Psoas muscle (tissue), 7 donors: ENCODE measurements at regions not wholly inside any gene's neighbourhood (a gene's known extent, or its start where the extent isn't known, plus 50 kb on each side); places are given as distances from the start of the nearest gene placed in this dataset.

Experiments
- ATAC-seq, 4 donors: fragments of 200-7000 bp; cut with Tn5 transposase; one replicate each; pipeline ENCODE4 v1.9.1; 2020; ENCODE audit warnings: moderate library complexity in 3 of 4, mild to moderate bottlenecking in 2 of 4
- DNase-seq, 2 donors: peaks; one replicate each; pipeline ENCODE4 v3.0.0-alpha.2; 2020
- H3K27ac ChIP-seq: fragments of 200-600 bp; one replicate; pipeline ENCODE4 v1.8.0; 2022
- H3K27me3 ChIP-seq, 3 donors: fragments of 200-600 bp in 1 of 3; one replicate each; pipeline versions ENCODE4 v1.6.1 to v1.8.0; 2013 to 2022; ENCODE audit warnings: low read length in 2 of 3, mild to moderate bottlenecking in 2 of 3, moderate library complexity in 1 of 3; ENCODE audit not compliant: insufficient read depth in 3 of 3
- H3K36me3 ChIP-seq, 2 donors: fragments of 200-600 bp in 1 of 2; one replicate each; pipeline versions ENCODE4 v1.6.1 to v1.8.0; 2013 to 2022; ENCODE audit warnings: low read depth in 1 of 2, mild to moderate bottlenecking in 1 of 2, moderate library complexity in 1 of 2; ENCODE audit not compliant: insufficient read depth in 1 of 2
- H3K4me1 ChIP-seq: fragments of 200-600 bp; one replicate; pipeline ENCODE4 v1.8.0; 2022
- H3K4me3 ChIP-seq: fragments of 200-600 bp; one replicate; pipeline ENCODE4 v1.8.0; 2022; ENCODE audit warnings: mild to moderate bottlenecking
- H3K9me3 ChIP-seq: fragments of 200-600 bp; one replicate; pipeline ENCODE4 v1.8.0; 2022
- WGBS, 3 donors: extraction: QIAGEN DNeasy Blood & Tissue Kit; methylation state at CpG; one replicate each; pipeline versions ENCODE4 v1.1.6 to v1.1.7; 2013; 5-methylcytosine and 5-hydroxymethylcytosine counted together
- intact Hi-C, 2 donors: fragments of 100-400 bp; cut with DNase I; formaldehyde crosslinking; loops; one replicate each; pipeline versions ENCODE4 v1.11.0 to v1.14.2; 2022
- TF ChIP-seq, protein P1 (sequence below): fragments of 200-600 bp; IDR thresholded peaks from one replicate; pipeline ENCODE4 v1.8.0; 2022; ENCODE audit warnings: antibody characterized with exemption
- donor health status: healthy with polysubstance abuse.
- donor health status: DM: no; HTN: no; CAD: no; lungs with moderate emphysema.
- donor health status: Bipolar disorder and iron deficiency.
- donor health status: healthy.
- donor health status: DM: yes; HTN: yes; CAD: no.
- donor health status: DM: no; HTN: no; CAD: no.
- donor health status: DM: yes; HTN: yes; CAD: no.

DNA sequence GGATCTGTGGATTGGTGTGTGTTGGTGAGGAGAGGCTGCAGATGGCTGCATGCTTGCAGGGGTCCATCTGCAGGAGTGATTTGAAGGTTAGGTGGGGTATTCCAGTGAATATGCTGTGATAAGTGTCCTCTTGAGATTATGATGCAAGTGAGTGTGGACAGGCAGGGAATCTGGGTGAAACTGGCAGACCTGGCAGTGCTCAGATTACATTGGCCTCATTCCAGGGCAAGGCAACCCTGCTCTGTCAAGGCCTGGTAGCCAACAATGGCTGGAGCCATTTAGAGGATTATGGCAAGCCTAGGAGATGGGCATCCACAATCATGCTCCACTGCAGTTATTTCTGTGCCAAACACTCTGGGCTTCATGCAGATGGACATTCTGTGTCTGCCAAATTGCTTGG lies 113.9 kb downstream of the RTL3 start:
- ATAC-seq (no peak), DNase-seq (no peak)
- Histone ChIP-seq H3K9me3 (peaks cover 14% of the 10 kb centered on the region), H3K36me3 (no peaks in the 10 kb centered on the region), H3K4me1 (no peaks in the 10 kb centered on the region), H3K4me3 (no peak overlapping the region), H3K27me3 (peaks cover 0 to 6% (median 0%) of the 10 kb centered on the region in 3 donors), H3K27ac (no peak overlapping the region)
- TF ChIP-seq, protein P1, sequence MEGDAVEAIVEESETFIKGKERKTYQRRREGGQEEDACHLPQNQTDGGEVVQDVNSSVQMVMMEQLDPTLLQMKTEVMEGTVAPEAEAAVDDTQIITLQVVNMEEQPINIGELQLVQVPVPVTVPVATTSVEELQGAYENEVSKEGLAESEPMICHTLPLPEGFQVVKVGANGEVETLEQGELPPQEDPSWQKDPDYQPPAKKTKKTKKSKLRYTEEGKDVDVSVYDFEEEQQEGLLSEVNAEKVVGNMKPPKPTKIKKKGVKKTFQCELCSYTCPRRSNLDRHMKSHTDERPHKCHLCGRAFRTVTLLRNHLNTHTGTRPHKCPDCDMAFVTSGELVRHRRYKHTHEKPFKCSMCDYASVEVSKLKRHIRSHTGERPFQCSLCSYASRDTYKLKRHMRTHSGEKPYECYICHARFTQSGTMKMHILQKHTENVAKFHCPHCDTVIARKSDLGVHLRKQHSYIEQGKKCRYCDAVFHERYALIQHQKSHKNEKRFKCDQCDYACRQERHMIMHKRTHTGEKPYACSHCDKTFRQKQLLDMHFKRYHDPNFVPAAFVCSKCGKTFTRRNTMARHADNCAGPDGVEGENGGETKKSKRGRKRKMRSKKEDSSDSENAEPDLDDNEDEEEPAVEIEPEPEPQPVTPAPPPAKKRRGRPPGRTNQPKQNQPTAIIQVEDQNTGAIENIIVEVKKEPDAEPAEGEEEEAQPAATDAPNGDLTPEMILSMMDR: no peak
- intact Hi-C loops: no loop called here

DNA sequence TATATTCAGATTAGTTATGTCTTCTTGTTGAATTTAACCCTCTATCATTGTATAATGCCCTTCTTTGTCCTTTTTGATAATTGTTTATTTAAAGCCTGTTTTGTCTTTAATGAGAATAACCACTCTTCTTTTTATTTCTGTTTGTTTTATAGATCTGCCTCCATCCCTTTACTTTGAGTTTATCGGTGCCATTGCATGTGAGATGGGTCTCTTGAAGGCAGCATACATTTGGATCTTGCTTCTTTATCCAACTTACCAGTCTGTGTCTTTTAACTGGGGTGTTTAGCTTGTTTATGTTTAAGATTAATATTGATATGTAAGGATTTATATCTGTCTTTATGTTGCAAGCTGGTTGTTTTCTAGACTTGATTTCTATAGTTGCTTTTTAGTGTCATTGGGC lies 115.8 kb downstream of the RTL3 start:
- H3K27ac ChIP-seq: no peak overlapping the region
- H3K9me3 ChIP-seq: peaks cover 14% of the 10 kb centered on the region
- no peak overlapping the region for H3K4me3 ChIP-seq
- TF ChIP-seq, protein P1: no peak
- no peaks in the 10 kb centered on the region for H3K36me3 ChIP-seq
- no peak for DNase-seq
- H3K27me3 ChIP-seq: peaks cover 0 to 2% (median 0%) of the 10 kb centered on the region in 3 donors
- H3K4me1 ChIP-seq: no peaks in the 10 kb centered on the region
- 92 to 98% (median 97%) methylated on average over 1 of the region's 1 CpG for WGBS, 3 donors
- no peak for ATAC-seq
- intact Hi-C loops: no loop called here

DNA sequence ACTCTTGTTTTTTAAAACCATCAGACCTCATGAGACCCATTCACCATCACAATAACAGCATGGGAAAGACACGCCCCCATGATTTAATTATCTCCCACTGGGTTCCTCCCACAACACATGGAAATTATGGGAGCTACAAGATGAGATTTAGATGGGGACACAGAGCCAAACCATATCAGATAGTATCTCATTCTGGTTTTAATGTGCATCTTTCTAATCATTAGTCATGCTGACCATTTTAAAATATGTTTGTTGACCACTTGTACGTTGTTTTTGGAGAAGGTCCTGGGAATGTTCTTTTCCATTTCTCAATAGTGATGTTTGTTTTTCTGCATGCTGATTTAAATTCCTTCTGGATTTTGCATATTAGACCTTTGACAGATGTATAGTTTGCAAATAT lies 119.0 kb downstream of the RTL3 start:
- no peaks in the 10 kb centered on the region for H3K27me3 ChIP-seq
- H3K4me1 ChIP-seq: no peaks in the 10 kb centered on the region
- intact Hi-C loops: no loop called here
- no peak for DNase-seq
- peaks cover 14% of the 10 kb centered on the region for H3K9me3 ChIP-seq
- TF ChIP-seq, protein P1: no peak
- H3K27ac ChIP-seq: no peak overlapping the region
- no peak for ATAC-seq
- WGBS, 3 donors: 62 to 89% (median 64%) methylated on average over 2 of the region's 2 CpGs
- no peak overlapping the region for H3K4me3 ChIP-seq
- H3K36me3 ChIP-seq: no peaks in the 10 kb centered on the region

DNA sequence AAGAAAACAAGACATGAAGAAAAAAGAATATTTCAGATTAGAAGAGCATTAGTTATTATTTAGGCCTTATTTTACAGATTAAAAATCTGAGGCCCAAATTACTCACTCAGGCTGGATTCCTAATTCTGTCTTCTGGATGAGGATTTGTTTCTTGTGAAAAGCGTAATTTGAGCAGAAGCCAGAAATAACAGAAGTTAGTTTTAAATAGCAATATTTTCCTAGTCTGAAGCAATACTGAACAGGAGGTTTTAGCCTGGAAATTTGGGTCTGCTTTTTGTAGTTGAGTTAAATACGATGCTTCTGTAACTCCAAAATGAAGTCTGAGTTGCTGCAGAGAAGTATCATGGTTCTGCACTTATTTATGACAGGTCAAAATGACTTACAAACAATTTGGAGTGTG lies 124.9 kb downstream of the RTL3 start:
- ATAC-seq (no peak), DNase-seq (no peak)
- Histone ChIP-seq H3K9me3 (no peaks in the 10 kb centered on the region), H3K4me3 (no peak overlapping the region), H3K27me3 (peaks cover 0 to 4% (median 0%) of the 10 kb centered on the region in 3 donors), H3K4me1 (no peaks in the 10 kb centered on the region), H3K27ac (no peak overlapping the region), H3K36me3 (no peaks in the 10 kb centered on the region)
- intact Hi-C loops: no loop called here
- TF ChIP-seq, protein P1: no peak
- WGBS, 3 donors: 67 to 73% (median 67%) methylated on average over 2 of the region's 2 CpGs

DNA sequence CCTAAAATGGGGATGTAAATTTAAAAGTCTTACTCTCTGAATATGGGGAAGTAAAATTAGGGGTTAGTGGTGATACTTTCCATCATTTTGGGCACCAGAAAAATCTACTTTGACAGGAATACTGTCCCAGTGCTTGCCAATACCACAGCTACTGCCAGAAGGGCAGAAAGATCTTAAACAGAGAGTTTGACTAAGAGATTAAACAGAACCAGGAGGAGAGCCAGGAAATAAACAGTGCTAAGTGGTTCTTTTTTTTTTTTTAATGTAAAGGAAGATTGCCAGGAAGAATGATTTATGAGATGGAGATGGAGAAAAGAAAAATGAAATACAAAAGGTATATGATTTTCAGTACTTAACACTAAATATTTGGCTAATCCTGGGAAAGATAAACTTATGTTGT lies 126.8 kb downstream of the RTL3 start:
- Histone ChIP-seq H3K4me3 (no peak overlapping the region), H3K36me3 (no peaks in the 10 kb centered on the region), H3K4me1 (no peaks in the 10 kb centered on the region), H3K27ac (no peak overlapping the region), H3K9me3 (no peaks in the 10 kb centered on the region), H3K27me3 (peaks cover 0 to 4% (median 0%) of the 10 kb centered on the region in 3 donors)
- TF ChIP-seq, protein P1: no peak
- ATAC-seq (no peak), DNase-seq (no peak)
- intact Hi-C loops: no loop called here
